ENCODE measurements at regions not wholly inside any gene's neighbourhood (a gene's known extent, or its start where the extent isn't known, plus 50 kb on each side); places are given as distances from the start of the nearest gene placed in this dataset.

DNA sequence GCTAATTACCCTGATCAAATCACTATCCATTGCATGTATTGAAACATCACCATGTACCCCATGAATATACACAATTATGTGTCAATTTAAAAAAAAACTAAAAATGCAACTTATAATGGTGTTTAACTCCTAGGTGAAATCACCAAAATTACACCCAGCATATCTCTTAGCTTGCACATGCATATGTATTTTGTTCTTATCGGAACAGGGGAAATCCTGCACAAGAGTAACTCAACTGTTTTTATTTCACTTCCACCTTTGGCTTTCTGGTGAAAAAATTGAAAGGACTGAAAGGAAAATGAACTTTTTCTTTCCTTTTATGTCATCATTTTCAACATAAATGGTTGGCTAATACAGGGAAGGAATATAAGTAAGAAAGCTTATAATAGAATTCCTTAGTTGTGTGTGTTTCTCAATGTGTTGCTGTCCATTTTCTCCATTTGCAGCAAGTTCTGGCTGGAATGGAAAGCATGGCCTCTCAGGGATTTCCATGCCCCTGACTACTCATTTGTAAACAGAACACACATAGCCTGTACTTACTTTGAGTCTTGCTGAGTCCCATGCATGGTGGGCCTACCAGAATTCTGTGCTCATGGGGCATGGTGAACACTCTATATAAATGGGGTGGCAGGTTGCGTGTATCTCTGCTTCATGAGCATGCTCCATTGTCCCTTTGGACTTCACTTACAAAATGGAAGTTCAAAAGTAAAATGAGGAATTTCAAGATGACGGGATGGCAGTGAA, 462.0 kb downstream of the HS3ST3B1 start:
- no peaks in the 10 kb centered on the region for H3K9me3 ChIP-seq (replicated peaks; ENCODE audit: insufficient read depth, low read length)
- H3K4me2 ChIP-seq (ENCODE audit: low read depth, low read length) = no peak overlapping the region
- no peaks in the 10 kb centered on the region for H4K20me1 ChIP-seq (ENCODE audit: insufficient read depth, low read length)
- H3K4me3 ChIP-seq (ENCODE audit: low read length) = no peak overlapping the region
- no peaks in the 10 kb centered on the region for H3K9me2 ChIP-seq (replicated peaks; ENCODE audit: insufficient read depth, low read length)
- no peak overlapping the region for H3K27ac ChIP-seq (ENCODE audit: low read length)
- H3K4me1 ChIP-seq (ENCODE audit: low read length) = no peaks in the 10 kb centered on the region
- H3K79me2 ChIP-seq (ENCODE audit: low read length) = no peaks in the 10 kb centered on the region
- no peaks in the 10 kb centered on the region for H3K27me3 ChIP-seq (replicated peaks; ENCODE audit: insufficient read depth, low read length)
- no peak overlapping the region for H3K9ac ChIP-seq (ENCODE audit: low read length)
- no peak for TF ChIP-seq EZH2 (optimal IDR thresholded peaks at IDR 0.05; ENCODE audit: low read depth, low read length)
- no peak for TF ChIP-seq CTCF (IDR thresholded peaks at IDR 0.05; ENCODE audit: low read length)
- no peak for TF ChIP-seq EZH2phosphoT487 (IDR thresholded peaks at IDR 0.05; ENCODE audit: low read length)
- H2AFZ ChIP-seq (ENCODE audit: low read length) = no peak overlapping the region
- no peaks in the 10 kb centered on the region for H3K36me3 ChIP-seq (replicated peaks; ENCODE audit: insufficient read depth, low read length)
- no peaks in the 10 kb centered on the region for H3F3A ChIP-seq (ENCODE audit: insufficient read depth, low read length)
- no peak for DNase-seq

DNA sequence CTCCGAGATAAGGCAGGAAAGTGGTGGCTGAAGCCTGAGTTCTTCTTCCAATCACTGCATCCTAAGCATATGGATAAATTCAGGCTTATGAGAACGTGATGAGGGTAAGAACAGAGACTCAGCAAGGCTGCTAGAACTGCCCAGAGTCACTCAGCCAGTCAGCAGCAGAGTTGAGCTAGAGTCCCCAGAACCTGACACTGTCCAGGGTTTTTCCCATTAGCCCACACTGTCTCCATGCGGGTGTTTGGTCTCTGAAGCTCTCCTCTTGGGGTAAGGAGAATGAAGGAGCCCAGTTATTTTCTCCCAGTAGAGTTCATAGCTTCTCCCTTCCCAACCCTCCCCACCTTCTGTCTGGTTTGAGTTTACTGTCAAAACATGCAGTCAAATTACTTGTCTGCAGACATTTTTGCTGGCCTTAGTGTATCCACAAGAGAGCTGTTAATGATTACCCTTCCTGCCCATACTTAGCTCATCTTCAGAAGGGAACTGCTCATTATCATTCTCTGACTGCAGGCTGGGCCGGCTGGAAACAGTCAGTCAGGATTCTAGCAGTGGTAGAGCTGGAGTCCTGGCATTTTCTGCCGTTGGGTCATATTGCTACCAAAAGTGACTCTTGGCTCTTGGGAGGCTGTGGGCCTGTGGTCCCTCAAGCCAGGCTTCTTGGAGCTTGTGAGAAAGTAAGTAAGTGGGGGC, 460.0 kb downstream of the HS3ST3B1 start:
- H3K79me2 ChIP-seq (ENCODE audit: low read length) = no peaks in the 10 kb centered on the region
- TF ChIP-seq CTCF (IDR thresholded peaks at IDR 0.05; ENCODE audit: low read length) (no peak), EZH2phosphoT487 (IDR thresholded peaks at IDR 0.05; ENCODE audit: low read length) (no peak), EZH2 (optimal IDR thresholded peaks at IDR 0.05; ENCODE audit: low read depth, low read length) (no peak)

GRCh38 chr17:14760212-14760611, 459.3 kb downstream of the HS3ST3B1 start:
- no peaks in the 10 kb centered on the region for H3K27me3 ChIP-seq (replicated peaks; ENCODE audit: insufficient read depth, low read length)
- no peak overlapping the region for H2AFZ ChIP-seq (ENCODE audit: low read length)
- H3K27ac ChIP-seq (ENCODE audit: low read length) = no peak overlapping the region
- no peaks in the 10 kb centered on the region for H3K4me1 ChIP-seq (ENCODE audit: low read length)
- H3K4me3 ChIP-seq (ENCODE audit: low read length) = no peak overlapping the region
- no peaks in the 10 kb centered on the region for H4K20me1 ChIP-seq (ENCODE audit: insufficient read depth, low read length)
- H3K36me3 ChIP-seq (replicated peaks; ENCODE audit: insufficient read depth, low read length) = no peaks in the 10 kb centered on the region
- H3K79me2 ChIP-seq (ENCODE audit: low read length) = no peaks in the 10 kb centered on the region
- H3K9me3 ChIP-seq (replicated peaks; ENCODE audit: insufficient read depth, low read length) = no peaks in the 10 kb centered on the region
- no peak overlapping the region for H3K9ac ChIP-seq (ENCODE audit: low read length)
- DNase-seq = no peak
- TF ChIP-seq EZH2 (optimal IDR thresholded peaks at IDR 0.05; ENCODE audit: low read depth, low read length) (no peak), CTCF (IDR thresholded peaks at IDR 0.05; ENCODE audit: low read length) (no peak), EZH2phosphoT487 (IDR thresholded peaks at IDR 0.05; ENCODE audit: low read length) (no peak)
- H3K4me2 ChIP-seq (ENCODE audit: low read depth, low read length) = no peak overlapping the region
- no peaks in the 10 kb centered on the region for H3K9me2 ChIP-seq (replicated peaks; ENCODE audit: insufficient read depth, low read length)
- no peaks in the 10 kb centered on the region for H3F3A ChIP-seq (ENCODE audit: insufficient read depth, low read length)

More for the DNA sequence above, 460.0 kb downstream of the HS3ST3B1 start:
- Histone ChIP-seq H4K20me1 (ENCODE audit: insufficient read depth, low read length) (no peaks in the 10 kb centered on the region), H3K4me1 (ENCODE audit: low read length) (no peaks in the 10 kb centered on the region), H3K9ac (ENCODE audit: low read length) (no peak overlapping the region), H3K27ac (ENCODE audit: low read length) (no peak overlapping the region), H3K4me3 (ENCODE audit: low read length) (no peak overlapping the region), H3K9me3 (replicated peaks; ENCODE audit: insufficient read depth, low read length) (no peaks in the 10 kb centered on the region), H2AFZ (ENCODE audit: low read length) (no peak overlapping the region), H3K27me3 (replicated peaks; ENCODE audit: insufficient read depth, low read length) (no peaks in the 10 kb centered on the region), H3K4me2 (ENCODE audit: low read depth, low read length) (no peak overlapping the region), H3F3A (ENCODE audit: insufficient read depth, low read length) (no peaks in the 10 kb centered on the region), H3K36me3 (replicated peaks; ENCODE audit: insufficient read depth, low read length) (no peaks in the 10 kb centered on the region), H3K9me2 (replicated peaks; ENCODE audit: insufficient read depth, low read length) (no peaks in the 10 kb centered on the region)
- no peak for DNase-seq
